K562 (cell line): ENCODE measurements at regions not wholly inside any gene's neighbourhood (a gene's known extent, or its start where the extent isn't known, plus 50 kb on each side); places are given as distances from the start of the nearest gene placed in this dataset.

Source experiments
- ATAC-seq: fragments of 200-7000 bp; cut with Tn5 transposase; 3 replicates; pipeline ENCODE4 v1.9.1; 2020; ENCODE audit warnings: moderate library complexity
- BruUV-seq: library from RNA; stranded (reverse); fragments of 400-500 nt; replicated peaks from 2 replicates; lab custom pipeline; 2021; lab: Mats Ljungman, UMichigan
- CTCF ChIA-PET: fragments of 300-600 bp; formaldehyde crosslinking; extraction: SDS; loops from one replicate; lab custom pipeline; 2021; ENCODE audit warnings: low intra/inter-chr PET ratio; lab: Yijun Ruan, JAX
- POLR2A ChIA-PET: fragments of 300-600, 350-650 bp; sonication (Branson Sonifier 250); formaldehyde crosslinking; extraction: SDS; loops from one replicate; lab custom pipeline; 2021; ENCODE audit warnings: antibody characterized with exemption, inconsistent platforms; lab: Yijun Ruan, JAX
- DNase-seq, 4 experiments: peaks; one replicate each; pipeline versions ENCODE4 v3.0.0 to v3.0.0-alpha.2; 2011 to 2018; ENCODE audit warnings: low spot score in 3 of 4, mixed read lengths in 3 of 4; ENCODE audit errors: extremely low read depth in 1 of 4
- FAIRE-seq: peaks from 2 replicates; lab custom pipeline; 2011; peaks lifted over from hg19 to GRCh38; lab: Jason Lieb, UNC
- H2AFZ ChIP-seq: 2 replicates; pipeline ENCODE4 v1.6.0; 2011; ENCODE audit warnings: low read depth, low read length, control low read depth, inconsistent platforms
- H3K27ac ChIP-seq: fragments of 200-600 bp; 3 replicates; pipeline ENCODE4 v1.8.0; 2011; ENCODE audit warnings: low read depth, mild to moderate bottlenecking, control low read depth, inconsistent platforms, low read length, moderate library complexity, mixed read lengths; ENCODE audit errors: extremely low read depth
- H3K27me3 ChIP-seq, 2 experiments: fragments of 300-600 bp in 1 of 2; 2 replicates in 1 of 2; 3 replicates in 1 of 2; pipeline versions ENCODE4 v1.6.0 to v1.8.0; 2011; ENCODE audit warnings: inconsistent platforms in 2 of 2, low read length in 2 of 2, mild to moderate bottlenecking in 1 of 2, mixed read lengths in 1 of 2, moderate library complexity in 1 of 2; ENCODE audit not compliant: control insufficient read depth in 2 of 2, insufficient read depth in 2 of 2
- H3K36me3 ChIP-seq: fragments of 300-600 bp; 3 replicates; pipeline ENCODE4 v1.8.0; 2011; ENCODE audit warnings: mild to moderate bottlenecking, low read length, inconsistent platforms; ENCODE audit not compliant: control insufficient read depth, insufficient read depth
- H3K4me1 ChIP-seq, 2 experiments: fragments of 200-600 bp in 1 of 2; replicated peaks in 1 of 2; 2 replicates in 1 of 2; 3 replicates in 1 of 2; pipeline versions ENCODE4 v1.5.1 to v1.8.0; 2011; ENCODE audit warnings: inconsistent platforms in 2 of 2, low read length in 2 of 2, mild to moderate bottlenecking in 1 of 2, mixed read lengths in 1 of 2, moderate library complexity in 1 of 2; ENCODE audit not compliant: control insufficient read depth in 2 of 2, insufficient read depth in 2 of 2
- H3K4me2 ChIP-seq: 2 replicates; pipeline ENCODE4 v1.6.1; 2011; ENCODE audit warnings: low read length, control low read depth, inconsistent platforms, mixed read lengths; ENCODE audit not compliant: insufficient read depth
- H3K4me3 ChIP-seq: fragments of 200-600 bp; sonication (generic), shearing (Covaris generic); 2 replicates; pipeline ENCODE4 v1.5.1; 2016; ENCODE audit warnings: control low read depth, inconsistent platforms
- H3K79me2 ChIP-seq: fragments of 200-600 bp; 3 replicates; pipeline ENCODE4 v1.8.0; 2011; ENCODE audit warnings: low read length, inconsistent platforms; ENCODE audit not compliant: control insufficient read depth, insufficient read depth
- H3K9ac ChIP-seq, 2 experiments: 2 replicates each; pipeline versions ENCODE4 v1.6.0 to v1.6.1; 2011; ENCODE audit warnings: low read depth in 2 of 2, low read length in 2 of 2, control low read depth in 1 of 2, inconsistent platforms in 1 of 2, mild to moderate bottlenecking in 1 of 2, mixed read lengths in 1 of 2; ENCODE audit not compliant: insufficient read depth in 1 of 2
- H3K9me1 ChIP-seq: one replicate; pipeline ENCODE4 v1.6.0; 2011; ENCODE audit warnings: inconsistent platforms, mild to moderate bottlenecking, low read length, moderate library complexity; ENCODE audit not compliant: control insufficient read depth, insufficient read depth
- H3K9me3 ChIP-seq: replicated peaks from 2 replicates; pipeline ENCODE4 v1.5.1; 2011; ENCODE audit warnings: low read depth, low read length, inconsistent platforms; ENCODE audit not compliant: control insufficient read depth, insufficient read depth
- H4K20me1 ChIP-seq: replicated peaks from 2 replicates; pipeline ENCODE4 v1.6.1; 2011; ENCODE audit warnings: low read length, inconsistent platforms, mixed read lengths; ENCODE audit not compliant: control insufficient read depth, insufficient read depth
- ATF2 ChIP-seq: sonication (generic); formaldehyde crosslinking; IDR thresholded peaks from 2 replicates; pipeline ENCODE4 v1.8.1; 2022; ENCODE audit warnings: missing genetic modification reagents
- GATAD2B ChIP-seq: fragments of 450-650 bp; IDR thresholded peaks from 2 replicates; pipeline ENCODE4 v1.6.1; 2017; ENCODE audit warnings: mild to moderate bottlenecking, borderline replicate concordance
- MAFF ChIP-seq: IDR thresholded peaks from 2 replicates; pipeline ENCODE4 v1.6.1; 2012; ENCODE audit warnings: low read length, improper control_type of control experiment
- NR2F6 ChIP-seq: fragments of 450-650 bp; formaldehyde crosslinking; IDR thresholded peaks from 2 replicates; pipeline ENCODE4 v1.4.0; 2020; ENCODE audit warnings: mild to moderate bottlenecking
- TBL1XR1 ChIP-seq, 2 experiments: IDR thresholded peaks; 2 replicates each; pipeline ENCODE4 v1.6.1; 2012; ENCODE audit warnings: improper control_type of control experiment in 2 of 2, low read length in 2 of 2, mild to moderate bottlenecking in 1 of 2
- ZHX1 ChIP-seq: fragments of 150-350 bp; conservative IDR thresholded peaks from 2 replicates; pipeline ENCODE4 v1.6.1; 2014; ENCODE audit warnings: low read length
- ZNF143 ChIP-seq: sonication (generic); formaldehyde crosslinking; IDR thresholded peaks from 2 replicates; pipeline ENCODE4 v1.9.0; 2022; ENCODE audit warnings: mild to moderate bottlenecking, missing genetic modification reagents
- ZNF407 ChIP-seq: fragments of 450-650 bp; IDR thresholded peaks from 2 replicates; pipeline ENCODE4 v1.6.1; 2016; ENCODE audit warnings: low read depth
- WGBS: fragments of 100-300 bp; shearing (Covaris generic); methylation state at CpG from one replicate; pipeline ENCODE4 v1.1.6; 2016; ENCODE audit warnings: low coverage, mixed read lengths; ENCODE audit not compliant: insufficient coverage; ENCODE audit errors: missing lambda C conversion rate; 5-methylcytosine and 5-hydroxymethylcytosine counted together
- in situ Hi-C: fragments of 300-500 bp; cut with MboI; formaldehyde crosslinking; loops from 4 replicates; pipeline ENCODE4 v1.15.0; 2018; ENCODE audit warnings: inconsistent platforms, mixed read lengths
- intact Hi-C: fragments of 100-400 bp; cut with micrococcal nuclease; formaldehyde crosslinking; loops from 2 replicates; pipeline ENCODE4 v1.14.2; 2022

- TF ChIP-seq ZNF407 (no peak), NR2F6 (CRISPR knock-in tag) (no peak), MAFF (no peak)
- TF ChIP-seq, all 486 proteins: peak for 0
Observed at GRCh38 chr15:69971771-69972170, 125.9 kb downstream of the TLE3 start (continued).

GRCh38 chr15:69972436-69972835, 125.3 kb downstream of the TLE3 start:
- ChIA-PET POLR2A (interaction anchor here (0.6 kb wide), 1 partner anchor 161 kb away, joined by 3 read pairs; no protein-coding TSS in a partner anchor), CTCF (no interaction called here)
- 0 out of 2 replicates have a peak, but pooled peaks cover 2% of the 10 kb centered on the region for H4K20me1 ChIP-seq
- ATAC-seq (no peak), DNase-seq (no peak), FAIRE-seq (no peak)
- no peak overlapping the region for H3K4me3 ChIP-seq
- no peak overlapping the region for H3K27ac ChIP-seq
- no peaks in the 10 kb centered on the region for H3K36me3 ChIP-seq
- H3K9me1 ChIP-seq: no peaks in the 10 kb centered on the region
- no peak overlapping the region for H3K4me2 ChIP-seq
- H2AFZ ChIP-seq: no peak overlapping the region
- in situ Hi-C loops: no loop called here
- no peak overlapping the region for H3K9ac ChIP-seq
- H3K4me1 ChIP-seq: no peaks in the 10 kb centered on the region
- no TSS peak for BruUV-seq
- peaks cover 8% of the 10 kb centered on the region in 2 experiments; a peak in 2 of 5 replicates for H3K27me3 ChIP-seq
- no peaks in the 10 kb centered on the region for H3K79me2 ChIP-seq
- intact Hi-C loops: no loop called here
- WGBS: 0% methylated on average over 3 of the region's 3 CpGs
- H3K9me3 ChIP-seq: no peaks in the 10 kb centered on the region
- TF ChIP-seq ZHX1: no peak
- no peak for TF ChIP-seq GATAD2B
- no peak for TF ChIP-seq ATF2 (CRISPR knock-in tag)
- no peak for TF ChIP-seq ZNF143
- TF ChIP-seq TBL1XR1 (IDR thresholded peaks at IDR 0.05; ENCODE audit: low read length in 2 of 2): no peak
